ENCODE measurements at regions not wholly inside any gene's neighbourhood (a gene's known extent, or its start where the extent isn't known, plus 50 kb on each side); places are given as distances from the start of the nearest gene placed in this dataset.

- Mint-ChIP-seq H3K27me3 (ENCODE audit: low read depth) (no peaks in the 10 kb centered on the region), H3K9me3 (no peaks in the 10 kb centered on the region), H3K27ac (peak overlapping the region; percentile 49 to 69 (median 53)), H3K4me3 (peak overlapping the region; percentile 25 to 67 (median 65)), H3K36me3 (ENCODE audit: low read depth) (no peaks in the 10 kb centered on the region), H3K4me1 (peaks cover 17% of the 10 kb centered on the region)
- TF ChIP-seq CTCF (IDR thresholded peaks at IDR 0.05; ENCODE audit: unreplicated experiment in 3 of 3): no peak
Measured at GRCh38 chr7:84492098-84493034, 297.8 kb upstream of the SEMA3A start.

DNA sequence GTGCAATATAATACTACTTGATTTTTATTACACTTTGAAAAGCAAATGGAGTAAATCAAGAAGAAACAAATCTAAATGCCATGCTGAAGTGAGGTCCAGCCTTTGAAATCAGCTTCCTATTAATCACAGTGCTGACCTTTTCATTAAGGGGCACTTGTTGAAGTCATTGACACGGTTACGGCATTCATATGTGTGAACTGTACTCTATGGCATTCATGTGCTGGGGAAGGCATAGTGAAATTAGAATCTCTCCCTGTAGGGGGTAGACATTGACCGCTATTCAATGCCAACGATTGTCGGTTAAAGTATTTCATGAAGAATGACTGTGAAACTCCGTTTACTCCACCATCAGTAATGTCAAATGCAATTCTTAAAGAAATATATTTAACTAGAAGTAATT lies 296.1 kb upstream of the SEMA3A start:
- no peaks in the 10 kb centered on the region for H3K36me3 Mint-ChIP-seq (ENCODE audit: low read depth)
- no peaks in the 10 kb centered on the region for H3K27me3 Mint-ChIP-seq (ENCODE audit: low read depth)
- H3K9me3 Mint-ChIP-seq: no peaks in the 10 kb centered on the region
- peak overlapping the region; percentile 57 to 64 (median 61) for H3K4me3 Mint-ChIP-seq
- H3K4me1 Mint-ChIP-seq: peaks cover 17% of the 10 kb centered on the region
- peak in 2 of 3 experiments; percentile 17 to 48 for TF ChIP-seq CTCF (IDR thresholded peaks at IDR 0.05; ENCODE audit: unreplicated experiment in 3 of 3)
- peak overlapping the region in 2 of 3 experiments; percentile 53 to 69 for H3K27ac Mint-ChIP-seq

DNA sequence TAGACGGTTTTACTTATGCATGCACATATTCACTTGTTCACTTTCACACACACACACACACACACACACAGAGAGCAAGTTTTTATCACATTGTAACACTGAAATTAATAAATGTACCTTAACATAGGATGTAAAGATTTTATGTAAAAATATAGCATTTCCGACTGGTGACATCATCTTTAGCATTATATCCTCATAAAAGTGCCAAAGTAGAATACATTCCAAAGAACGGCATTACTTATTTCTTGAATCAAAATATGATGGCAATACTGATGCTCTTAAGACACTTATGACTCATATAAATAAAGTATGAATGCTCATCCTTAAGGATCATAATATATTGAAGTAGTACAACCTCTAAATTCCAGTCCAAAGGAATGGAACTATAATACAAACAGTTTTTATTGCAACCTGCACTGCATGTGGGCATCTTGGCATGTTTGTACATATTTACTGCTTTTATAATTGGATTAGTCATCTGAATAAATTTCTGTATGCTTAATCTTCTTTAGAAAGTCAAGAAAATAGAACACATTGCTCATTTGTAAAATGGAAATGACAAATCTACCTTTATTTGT lies 290.0 kb upstream of the SEMA3A start:
- no peak overlapping the region for H3K27ac Mint-ChIP-seq
- H3K27me3 Mint-ChIP-seq (ENCODE audit: low read depth): no peaks in the 10 kb centered on the region
- H3K4me3 Mint-ChIP-seq: no peak overlapping the region
- no peaks in the 10 kb centered on the region for H3K4me1 Mint-ChIP-seq
- no peaks in the 10 kb centered on the region for H3K9me3 Mint-ChIP-seq
- H3K36me3 Mint-ChIP-seq (ENCODE audit: low read depth): no peaks in the 10 kb centered on the region
- TF ChIP-seq CTCF (IDR thresholded peaks at IDR 0.05; ENCODE audit: unreplicated experiment in 3 of 3): no peak

- H3K4me3 Mint-ChIP-seq: no peak overlapping the region
- TF ChIP-seq CTCF (IDR thresholded peaks at IDR 0.05; ENCODE audit: unreplicated experiment in 3 of 3): no peak
- no peaks in the 10 kb centered on the region for H3K4me1 Mint-ChIP-seq
- H3K27ac Mint-ChIP-seq: peak overlapping the region in 1 of 3 experiments; percentile 23
- H3K27me3 Mint-ChIP-seq (ENCODE audit: low read depth): no peaks in the 10 kb centered on the region
- no peaks in the 10 kb centered on the region for H3K36me3 Mint-ChIP-seq (ENCODE audit: low read depth)
- no peaks in the 10 kb centered on the region for H3K9me3 Mint-ChIP-seq
Measured at GRCh38 chr7:84482476-84482875, 287.9 kb upstream of the SEMA3A start.

- H3K9me3 Mint-ChIP-seq: no peaks in the 10 kb centered on the region
- no peaks in the 10 kb centered on the region for H3K4me1 Mint-ChIP-seq
- H3K36me3 Mint-ChIP-seq (ENCODE audit: low read depth): no peaks in the 10 kb centered on the region
- no peak for TF ChIP-seq CTCF (IDR thresholded peaks at IDR 0.05; ENCODE audit: unreplicated experiment in 3 of 3)
- H3K27me3 Mint-ChIP-seq (ENCODE audit: low read depth): no peaks in the 10 kb centered on the region
- H3K27ac Mint-ChIP-seq: no peak overlapping the region
- H3K4me3 Mint-ChIP-seq: no peak overlapping the region
Measured at GRCh38 chr7:84479059-84479458, 284.5 kb upstream of the SEMA3A start.

All from nephron (organoid).